ENCODE measurements at regions not wholly inside any gene's neighbourhood (a gene's known extent, or its start where the extent isn't known, plus 50 kb on each side); places are given as distances from the start of the nearest gene placed in this dataset.
A peak's percentile ranks its signal among the peaks of the same experiment; 100 is the strongest.

GRCh38 chr14:42731480-42731879 lies 1124.8 kb downstream of the LRFN5 start:
- Histone ChIP-seq H3K79me1 (replicated peaks; ENCODE audit: low read length, poor library complexity, severe bottlenecking) (no peaks in the 10 kb centered on the region), H3K23ac (ENCODE audit: low read length in 2 of 2) (no peak overlapping the region), H3K9me3 (ENCODE audit: control insufficient read depth, low read length) (no peaks in the 10 kb centered on the region), H2AFZ (ENCODE audit: low read depth, low read length) (no peak overlapping the region), H2BK120ac (ENCODE audit: low read depth, low read length) (no peak overlapping the region), H3K27me3 (ENCODE audit: control insufficient read depth in 1 of 2, insufficient read depth in 1 of 2, low read length in 2 of 2) (no peaks in the 10 kb centered on the region), H3K14ac (ENCODE audit: low read length in 2 of 2) (no peak overlapping the region), H3K9ac (ENCODE audit: low read length) (no peak overlapping the region), H4K91ac (ENCODE audit: low read length) (no peak overlapping the region), H3K4ac (ENCODE audit: low read depth in 1 of 2, low read length in 2 of 2) (no peak overlapping the region), H4K8ac (ENCODE audit: low read length) (no peak overlapping the region), H3K36me3 (ENCODE audit: control insufficient read depth in 1 of 2, insufficient read depth in 2 of 2, low read depth in 1 of 2, low read length in 2 of 2) (no peaks in the 10 kb centered on the region), H2AK5ac (ENCODE audit: low read length, severe bottlenecking) (no peak overlapping the region), H3K4me3 (ENCODE audit: insufficient read depth in 1 of 2, low read depth in 1 of 2, low read length in 2 of 2) (no peak overlapping the region), H2BK5ac (ENCODE audit: low read depth, low read length, poor library complexity, severe bottlenecking) (no peak overlapping the region), H2BK12ac (ENCODE audit: low read length in 2 of 2) (no peak overlapping the region), H3K4me2 (ENCODE audit: low read length, poor library complexity, severe bottlenecking) (no peak overlapping the region), H3K4me1 (ENCODE audit: control insufficient read depth, insufficient read depth, low read depth, low read length) (no peaks in the 10 kb centered on the region), H3K18ac (ENCODE audit: low read depth in 1 of 2, low read length in 2 of 2) (no peak overlapping the region), H3K27ac (ENCODE audit: low read length, poor library complexity, severe bottlenecking) (no peak overlapping the region), H2BK15ac (ENCODE audit: low read depth, poor library complexity, severe bottlenecking) (no peak overlapping the region)
- no CpG with 5 or more reads among the region's 2 CpGs for WGBS
- DNase-seq = no peak

GRCh38 chr14:42729681-42730080 lies 1123.0 kb downstream of the LRFN5 start:
- no peaks in the 10 kb centered on the region for H3K27me3 ChIP-seq (ENCODE audit: control insufficient read depth in 1 of 2, insufficient read depth in 1 of 2, low read length in 2 of 2)
- H4K8ac ChIP-seq (ENCODE audit: low read length) = no peak overlapping the region
- DNase-seq = no peak
- no peak overlapping the region for H3K18ac ChIP-seq (ENCODE audit: low read depth in 1 of 2, low read length in 2 of 2)
- H2BK5ac ChIP-seq (ENCODE audit: low read depth, low read length, poor library complexity, severe bottlenecking) = no peak overlapping the region
- H2AFZ ChIP-seq (ENCODE audit: low read depth, low read length) = no peak overlapping the region
- H2AK5ac ChIP-seq (ENCODE audit: low read length, severe bottlenecking) = no peak overlapping the region
- no peak overlapping the region for H3K23ac ChIP-seq (ENCODE audit: low read length in 2 of 2)
- no peak overlapping the region for H3K4me2 ChIP-seq (ENCODE audit: low read length, poor library complexity, severe bottlenecking)
- no peak overlapping the region for H2BK15ac ChIP-seq (ENCODE audit: low read depth, poor library complexity, severe bottlenecking)
- no peak overlapping the region for H3K4ac ChIP-seq (ENCODE audit: low read depth in 1 of 2, low read length in 2 of 2)
- no peak overlapping the region for H4K91ac ChIP-seq (ENCODE audit: low read length)
- no peak overlapping the region for H2BK12ac ChIP-seq (ENCODE audit: low read length in 2 of 2)
- no peaks in the 10 kb centered on the region for H3K79me1 ChIP-seq (replicated peaks; ENCODE audit: low read length, poor library complexity, severe bottlenecking)
- H3K4me1 ChIP-seq (ENCODE audit: control insufficient read depth, insufficient read depth, low read depth, low read length) = no peaks in the 10 kb centered on the region
- no peak overlapping the region for H3K9ac ChIP-seq (ENCODE audit: low read length)
- no peaks in the 10 kb centered on the region for H3K9me3 ChIP-seq (ENCODE audit: control insufficient read depth, low read length)
- H3K14ac ChIP-seq (ENCODE audit: low read length in 2 of 2) = no peak overlapping the region
- WGBS = 89% methylated on average over 1 of the region's 2 CpGs
- H3K27ac ChIP-seq (ENCODE audit: low read length, poor library complexity, severe bottlenecking) = no peak overlapping the region
- no peak overlapping the region for H3K4me3 ChIP-seq (ENCODE audit: insufficient read depth in 1 of 2, low read depth in 1 of 2, low read length in 2 of 2)
- H3K36me3 ChIP-seq (ENCODE audit: control insufficient read depth in 1 of 2, insufficient read depth in 2 of 2, low read depth in 1 of 2, low read length in 2 of 2) = no peaks in the 10 kb centered on the region
- no peak overlapping the region for H2BK120ac ChIP-seq (ENCODE audit: low read depth, low read length)

GRCh38 chr14:42719391-42719790 lies 1112.7 kb downstream of the LRFN5 start:
- no peak for DNase-seq
- no peak overlapping the region for H2AK5ac ChIP-seq (ENCODE audit: low read length, severe bottlenecking)
- peaks cover 1% of the 10 kb centered on the region for H3K9me3 ChIP-seq (ENCODE audit: control insufficient read depth, low read length)
- no peak overlapping the region for H4K8ac ChIP-seq (ENCODE audit: low read length)
- 83% methylated on average over 1 of the region's 1 CpG for WGBS
- no peaks in the 10 kb centered on the region for H3K79me1 ChIP-seq (replicated peaks; ENCODE audit: low read length, poor library complexity, severe bottlenecking)
- peak overlapping the region; percentile 5 for H2BK120ac ChIP-seq (ENCODE audit: low read depth, low read length)
- no peak overlapping the region for H3K4ac ChIP-seq (ENCODE audit: low read depth in 1 of 2, low read length in 2 of 2)
- no peaks in the 10 kb centered on the region for H3K36me3 ChIP-seq (ENCODE audit: control insufficient read depth in 1 of 2, insufficient read depth in 2 of 2, low read depth in 1 of 2, low read length in 2 of 2)
- H3K4me3 ChIP-seq (ENCODE audit: insufficient read depth in 1 of 2, low read depth in 1 of 2, low read length in 2 of 2) = no peak overlapping the region
- no peak overlapping the region for H2BK5ac ChIP-seq (ENCODE audit: low read depth, low read length, poor library complexity, severe bottlenecking)
- no peak overlapping the region for H3K27ac ChIP-seq (ENCODE audit: low read length, poor library complexity, severe bottlenecking)
- no peak overlapping the region for H2AFZ ChIP-seq (ENCODE audit: low read depth, low read length)
- no peak overlapping the region for H4K91ac ChIP-seq (ENCODE audit: low read length)
- no peak overlapping the region for H3K23ac ChIP-seq (ENCODE audit: low read length in 2 of 2)
- no peak overlapping the region for H2BK12ac ChIP-seq (ENCODE audit: low read length in 2 of 2)
- no peak overlapping the region for H2BK15ac ChIP-seq (ENCODE audit: low read depth, poor library complexity, severe bottlenecking)
- H3K4me1 ChIP-seq (ENCODE audit: control insufficient read depth, insufficient read depth, low read depth, low read length) = no peaks in the 10 kb centered on the region
- H3K27me3 ChIP-seq (ENCODE audit: control insufficient read depth in 1 of 2, insufficient read depth in 1 of 2, low read length in 2 of 2) = no peaks in the 10 kb centered on the region
- no peak overlapping the region for H3K18ac ChIP-seq (ENCODE audit: low read depth in 1 of 2, low read length in 2 of 2)
- no peak overlapping the region for H3K4me2 ChIP-seq (ENCODE audit: low read length, poor library complexity, severe bottlenecking)
- H3K9ac ChIP-seq (ENCODE audit: low read length) = no peak overlapping the region
- no peak overlapping the region for H3K14ac ChIP-seq (ENCODE audit: low read length in 2 of 2)

- no peak overlapping the region for H2BK5ac ChIP-seq (ENCODE audit: low read depth, low read length, poor library complexity, severe bottlenecking)
- H3K36me3 ChIP-seq (ENCODE audit: control insufficient read depth in 1 of 2, insufficient read depth in 2 of 2, low read depth in 1 of 2, low read length in 2 of 2) = no peaks in the 10 kb centered on the region
- H3K23ac ChIP-seq (ENCODE audit: low read length in 2 of 2) = no peak overlapping the region
- H3K4ac ChIP-seq (ENCODE audit: low read depth in 1 of 2, low read length in 2 of 2) = no peak overlapping the region
- H2BK15ac ChIP-seq (ENCODE audit: low read depth, poor library complexity, severe bottlenecking) = no peak overlapping the region
- H4K91ac ChIP-seq (ENCODE audit: low read length) = no peak overlapping the region
- no peak overlapping the region for H3K9ac ChIP-seq (ENCODE audit: low read length)
- H3K9me3 ChIP-seq (ENCODE audit: control insufficient read depth, low read length) = peaks cover 11% of the 10 kb centered on the region
- no peak overlapping the region for H3K4me3 ChIP-seq (ENCODE audit: insufficient read depth in 1 of 2, low read depth in 1 of 2, low read length in 2 of 2)
- H2AFZ ChIP-seq (ENCODE audit: low read depth, low read length) = no peak overlapping the region
- no peak overlapping the region for H3K14ac ChIP-seq (ENCODE audit: low read length in 2 of 2)
- no peak overlapping the region for H2BK120ac ChIP-seq (ENCODE audit: low read depth, low read length)
- H3K79me1 ChIP-seq (replicated peaks; ENCODE audit: low read length, poor library complexity, severe bottlenecking) = no peaks in the 10 kb centered on the region
- no peak for DNase-seq
- no peak overlapping the region for H3K4me2 ChIP-seq (ENCODE audit: low read length, poor library complexity, severe bottlenecking)
- H2AK5ac ChIP-seq (ENCODE audit: low read length, severe bottlenecking) = no peak overlapping the region
- H3K4me1 ChIP-seq (ENCODE audit: control insufficient read depth, insufficient read depth, low read depth, low read length) = no peaks in the 10 kb centered on the region
- WGBS = no CpG with 5 or more reads among the region's 2 CpGs
- no peak overlapping the region for H2BK12ac ChIP-seq (ENCODE audit: low read length in 2 of 2)
- H3K27me3 ChIP-seq (ENCODE audit: control insufficient read depth in 1 of 2, insufficient read depth in 1 of 2, low read length in 2 of 2) = no peaks in the 10 kb centered on the region
- no peak overlapping the region for H4K8ac ChIP-seq (ENCODE audit: low read length)
- H3K27ac ChIP-seq (ENCODE audit: low read length, poor library complexity, severe bottlenecking) = no peak overlapping the region
- no peak overlapping the region for H3K18ac ChIP-seq (ENCODE audit: low read depth in 1 of 2, low read length in 2 of 2)
These were observed 1108.6 kb downstream of the LRFN5 start for GRCh38 chr14:42715316-42715715.

Data from mesenchymal stem cell (in vitro differentiated cells and primary cell).